ENCODE measurements at regions not wholly inside any gene's neighbourhood (a gene's known extent, or its start where the extent isn't known, plus 50 kb on each side); places are given as distances from the start of the nearest gene placed in this dataset.

GRCh38 chr5:77569409-77569808 lies 69.1 kb downstream of the OTP start:
- intact Hi-C loops (cut with DNase I): loop anchor here (10.0 kb wide), 1 partner anchor 595 kb away; no protein-coding TSS in a partner anchor
- DNase-seq: no peak

DNA sequence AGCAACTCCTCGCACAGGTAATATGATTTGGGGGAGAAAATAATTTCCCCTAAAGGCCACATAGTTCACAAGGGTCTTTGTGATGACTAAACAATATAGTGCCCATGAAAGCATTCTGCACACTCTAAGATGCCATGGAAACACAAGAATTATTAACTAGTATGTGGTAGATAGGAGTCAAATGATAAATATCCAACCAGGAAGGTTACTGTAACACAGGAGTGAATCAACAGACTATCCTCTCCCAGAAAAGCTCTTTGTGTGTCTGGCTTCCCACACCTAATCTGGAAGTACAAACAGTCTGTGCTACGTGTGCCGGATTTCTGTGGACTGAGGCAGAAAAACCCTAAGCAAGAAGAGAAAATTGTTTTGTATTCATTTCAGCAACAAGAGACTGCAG lies 70.0 kb downstream of the OTP start:
- intact Hi-C loops (cut with DNase I): loop anchor here (10.0 kb wide), 1 partner anchor 596 kb away; no protein-coding TSS in a partner anchor
- no peak for DNase-seq

DNA sequence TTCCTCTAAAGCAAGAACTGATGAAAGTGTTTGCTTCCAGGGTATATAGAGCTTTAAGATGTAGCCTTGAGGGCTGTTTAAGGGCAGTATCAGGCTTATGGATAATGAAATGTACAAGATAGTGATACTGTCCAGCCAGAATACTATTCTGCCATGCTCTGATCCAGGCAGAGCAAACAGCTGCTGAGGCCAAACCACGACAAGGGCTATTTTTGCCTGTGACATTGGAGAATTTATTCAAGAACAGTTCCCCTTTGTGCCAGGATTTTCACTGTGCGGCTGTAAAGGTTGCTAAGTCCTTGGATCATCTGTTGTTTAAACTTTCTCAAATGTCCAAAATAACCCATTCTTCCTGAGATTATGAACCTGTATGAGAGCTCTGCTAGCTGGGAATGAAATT lies 70.4 kb downstream of the OTP start:
- DNase-seq: no peak
- intact Hi-C loops (cut with DNase I): loop anchor here (10.0 kb wide), 1 partner anchor 597 kb away; no protein-coding TSS in a partner anchor

DNA sequence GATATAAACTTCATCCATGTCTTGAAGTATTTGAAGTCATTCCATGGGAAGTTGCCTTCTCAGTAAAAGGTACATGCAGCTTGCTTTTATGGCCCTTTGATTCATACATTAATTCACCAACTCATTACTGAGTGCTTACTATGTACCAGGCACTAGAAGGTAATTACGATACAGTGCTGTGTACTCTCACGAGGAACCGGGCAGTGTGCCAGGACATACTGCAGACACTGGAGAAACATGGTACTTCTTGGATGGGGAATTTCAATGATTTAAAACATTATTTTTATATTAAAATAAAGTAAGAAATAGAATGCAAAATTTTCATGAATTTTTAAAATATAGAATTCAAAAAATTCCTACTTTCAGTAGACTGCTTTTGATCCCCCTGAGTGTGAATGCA lies 71.4 kb upstream of the WDR41 start:
- DNase-seq: peak in 7 of 42 donors; percentile 3 to 47 (median 7)
- intact Hi-C loops (cut with DNase I): loop anchor here (10.0 kb wide), 1 partner anchor 601 kb away; no protein-coding TSS in a partner anchor

GRCh38 chr5:77561965-77562364 lies 69.8 kb upstream of the WDR41 start:
- intact Hi-C loops (cut with DNase I): loop anchor here (10.0 kb wide), 1 partner anchor 603 kb away; no protein-coding TSS in a partner anchor
- no peak for DNase-seq

DNA sequence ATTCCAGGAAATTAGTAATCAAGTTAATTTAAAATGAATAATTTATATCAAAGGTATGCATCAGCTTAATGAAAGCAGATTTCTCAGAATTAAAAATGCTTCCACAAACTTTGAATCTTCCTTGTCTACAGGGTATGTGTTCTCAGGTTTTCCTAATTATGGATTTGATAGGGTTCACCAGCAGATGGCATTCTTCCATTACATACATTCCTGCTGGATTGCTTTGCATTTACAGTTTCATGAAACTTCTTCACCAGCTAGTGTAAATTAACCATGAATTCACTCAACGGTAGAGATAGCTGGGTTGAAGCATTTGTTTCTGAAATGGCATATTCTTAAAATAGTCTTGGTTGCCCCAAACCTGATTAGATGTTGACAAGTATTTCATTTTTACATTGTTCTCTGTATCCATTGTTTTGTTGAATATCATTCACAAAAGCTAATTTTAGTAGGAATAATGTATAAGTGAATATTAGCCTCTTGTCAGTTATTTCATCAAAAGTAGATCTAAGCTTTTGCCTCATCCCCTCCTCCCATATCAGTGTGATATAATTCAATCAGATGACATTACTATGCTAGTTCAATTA lies 68.7 kb upstream of the WDR41 start:
- peak in 9 of 42 donors; percentile 13 to 52 (median 18) for DNase-seq

DNA sequence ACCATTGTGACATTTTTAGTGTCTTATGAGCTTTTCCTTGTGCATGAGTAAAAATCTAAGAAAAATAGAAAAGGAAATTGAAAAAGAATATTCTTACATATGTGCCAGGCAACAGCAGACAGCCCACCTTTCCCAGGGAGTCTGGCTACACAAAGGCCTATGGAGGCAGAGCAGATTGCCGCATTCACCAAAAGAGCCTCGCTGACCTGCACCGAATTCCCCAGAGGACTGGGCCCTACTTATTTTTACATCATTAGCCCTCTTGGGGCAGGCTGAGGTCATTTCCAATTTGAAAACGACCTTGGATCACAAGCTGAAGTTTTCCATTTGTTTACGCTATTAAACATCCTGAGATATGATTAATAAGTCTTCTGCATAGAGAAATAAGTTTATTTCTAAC lies 66.2 kb upstream of the WDR41 start:
- intact Hi-C loops (cut with DNase I): no loop called here
- no peak for DNase-seq

More for the DNA sequence above, 68.7 kb upstream of the WDR41 start:
- intact Hi-C loops (cut with DNase I): loop anchor here (10.0 kb wide), 1 partner anchor 604 kb away; no protein-coding TSS in a partner anchor

DNA sequence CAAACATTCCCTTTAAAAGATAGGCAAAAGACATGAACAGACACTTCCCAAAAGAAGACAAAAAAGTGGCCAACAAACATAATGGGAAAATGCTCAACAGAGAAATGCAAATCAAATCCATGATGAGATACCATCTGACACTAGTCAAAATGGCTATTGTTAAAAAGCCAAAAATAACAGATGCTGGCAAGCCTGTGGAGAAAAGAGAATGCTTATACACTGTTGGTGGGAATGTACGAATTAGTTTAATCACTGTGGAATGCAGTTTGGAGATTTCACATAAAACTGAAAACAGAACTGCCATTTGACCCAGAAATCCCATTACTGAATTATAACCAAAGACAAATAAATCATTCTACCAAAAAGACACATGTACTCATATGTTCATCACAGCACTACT lies 58.3 kb upstream of the WDR41 start:
- no peak for DNase-seq
- intact Hi-C loops (cut with DNase I): no loop called here

DNA sequence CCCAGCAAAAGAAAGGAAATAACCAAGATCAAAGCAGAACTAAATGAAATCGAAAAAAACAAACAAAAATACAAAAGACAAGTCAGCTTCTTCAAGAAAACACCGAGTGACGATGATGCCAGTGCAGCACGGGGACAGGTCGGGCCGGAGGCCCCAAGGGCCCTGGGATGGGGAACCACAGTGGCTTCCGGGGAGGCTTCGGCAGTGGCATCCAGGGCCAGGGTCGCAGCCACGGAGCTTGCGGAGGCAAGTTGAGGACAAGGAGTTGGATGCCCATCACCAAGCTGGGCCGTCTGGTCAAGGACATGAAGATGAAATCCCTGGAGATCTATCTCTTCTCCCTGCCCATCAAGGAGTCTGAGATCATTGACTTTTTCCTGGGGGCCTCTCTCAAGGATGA lies 53.2 kb upstream of the WDR41 start:
- intact Hi-C loops (cut with DNase I): no loop called here
- no peak for DNase-seq
